ENCODE measurements at regions not wholly inside any gene's neighbourhood (a gene's known extent, or its start where the extent isn't known, plus 50 kb on each side); places are given as distances from the start of the nearest gene placed in this dataset.

GRCh38 chr14:104425763-104426646 is 153.6 kb upstream of the C14orf180 start:
- no peaks in the 10 kb centered on the region for H3K79me2 ChIP-seq (ENCODE audit: low read depth)
- TF ChIP-seq EZH2 (IDR thresholded peaks at IDR 0.05; ENCODE audit: low read depth) (no peak), CTCF (conservative IDR thresholded peaks at IDR 0.05) (no peak)
- H3K36me3 ChIP-seq (ENCODE audit: low read depth) = no peaks in the 10 kb centered on the region
- H3K4me2 ChIP-seq = no peak overlapping the region
- peaks cover 83% of the 10 kb centered on the region for H3K27me3 ChIP-seq (ENCODE audit: insufficient read depth, low read depth)
- H3K9me3 ChIP-seq (ENCODE audit: insufficient read depth, low read depth) = no peaks in the 10 kb centered on the region
- no peak overlapping the region for H2AFZ ChIP-seq
- intact Hi-C loops (cut with micrococcal nuclease; ENCODE audit: unreplicated experiment) = no loop called here
- H3K9me2 ChIP-seq (ENCODE audit: insufficient read depth) = no peaks in the 10 kb centered on the region
- H3K27ac ChIP-seq = no peak overlapping the region
- no TSS peak for BruUV-seq (replicated peaks)
- DNase-seq = no peak
- no peaks in the 10 kb centered on the region for H3K4me1 ChIP-seq (replicated peaks; ENCODE audit: insufficient read depth)
- ChIA-PET CTCF (no interaction called here), POLR2A (ENCODE audit: unreplicated experiment) (no interaction called here)
- no peak overlapping the region for H3K4me3 ChIP-seq
- no peaks in the 10 kb centered on the region; the same call in 1 of the 2 replicates for H4K20me1 ChIP-seq (ENCODE audit: insufficient read depth)
- H3F3A ChIP-seq (ENCODE audit: insufficient read depth, low read depth) = no peaks in the 10 kb centered on the region

- H3K36me3 ChIP-seq (ENCODE audit: low read depth) = no peaks in the 10 kb centered on the region
- no peaks in the 10 kb centered on the region for H3K9me2 ChIP-seq (ENCODE audit: insufficient read depth)
- H3F3A ChIP-seq (ENCODE audit: insufficient read depth, low read depth) = no peaks in the 10 kb centered on the region
- no peak overlapping the region for H2AFZ ChIP-seq
- no peak overlapping the region for H3K4me3 ChIP-seq
- H3K27ac ChIP-seq = no peak overlapping the region
- ChIA-PET POLR2A (ENCODE audit: unreplicated experiment) (no interaction called here), CTCF (no interaction called here)
- no TSS peak for BruUV-seq (replicated peaks)
- no peaks in the 10 kb centered on the region for H3K4me1 ChIP-seq (replicated peaks; ENCODE audit: insufficient read depth)
- H4K20me1 ChIP-seq (ENCODE audit: insufficient read depth) = no peaks in the 10 kb centered on the region; the same call in 1 of the 2 replicates
- no peak for DNase-seq
- no peak for TF ChIP-seq EZH2 (IDR thresholded peaks at IDR 0.05; ENCODE audit: low read depth)
- no peak for TF ChIP-seq CTCF (conservative IDR thresholded peaks at IDR 0.05)
- H3K79me2 ChIP-seq (ENCODE audit: low read depth) = no peaks in the 10 kb centered on the region
- no peak overlapping the region for H3K4me2 ChIP-seq
- intact Hi-C loops (cut with micrococcal nuclease; ENCODE audit: unreplicated experiment) = no loop called here
- H3K9me3 ChIP-seq (ENCODE audit: insufficient read depth, low read depth) = no peaks in the 10 kb centered on the region
- peaks cover 76% of the 10 kb centered on the region for H3K27me3 ChIP-seq (ENCODE audit: insufficient read depth, low read depth)
These were observed 152.3 kb upstream of the C14orf180 start for GRCh38 chr14:104427131-104427851.

- H3K27ac ChIP-seq = no peak overlapping the region
- no peak overlapping the region for H2AFZ ChIP-seq
- H3F3A ChIP-seq (ENCODE audit: insufficient read depth, low read depth) = no peaks in the 10 kb centered on the region
- peaks cover 76% of the 10 kb centered on the region for H3K27me3 ChIP-seq (ENCODE audit: insufficient read depth, low read depth)
- TF ChIP-seq CTCF (conservative IDR thresholded peaks at IDR 0.05) (no peak), EZH2 (IDR thresholded peaks at IDR 0.05; ENCODE audit: low read depth) (no peak)
- H3K4me1 ChIP-seq (replicated peaks; ENCODE audit: insufficient read depth) = no peaks in the 10 kb centered on the region
- H3K9me2 ChIP-seq (ENCODE audit: insufficient read depth) = no peaks in the 10 kb centered on the region
- H3K36me3 ChIP-seq (ENCODE audit: low read depth) = no peaks in the 10 kb centered on the region
- BruUV-seq (replicated peaks) = no TSS peak
- CTCF ChIA-PET = no interaction called here
- no peak overlapping the region for H3K4me2 ChIP-seq
- no peaks in the 10 kb centered on the region for H3K9me3 ChIP-seq (ENCODE audit: insufficient read depth, low read depth)
- H3K4me3 ChIP-seq = no peak overlapping the region
- no peak for DNase-seq
- POLR2A ChIA-PET (ENCODE audit: unreplicated experiment) = no interaction called here
- H3K79me2 ChIP-seq (ENCODE audit: low read depth) = no peaks in the 10 kb centered on the region
- intact Hi-C loops (cut with micrococcal nuclease; ENCODE audit: unreplicated experiment) = no loop called here
- no peaks in the 10 kb centered on the region for H4K20me1 ChIP-seq (ENCODE audit: insufficient read depth)
These were observed 151.2 kb upstream of the C14orf180 start for GRCh38 chr14:104428333-104428851.
